Hepatocyte (in vitro differentiated cells): ENCODE measurements at regions not wholly inside any gene's neighbourhood (a gene's known extent, or its start where the extent isn't known, plus 50 kb on each side); places are given as distances from the start of the nearest gene placed in this dataset.

ENCODE experiments used
- DNase-seq: peaks from one replicate; pipeline ENCODE4 v3.0.0-alpha.2; 2016; ENCODE audit warnings: low spot score
- H2AFZ ChIP-seq: fragments of 200-600 bp; sonication (generic); 2 replicates; pipeline ENCODE4 v1.6.0; 2016; ENCODE audit warnings: antibody characterized with exemption, mild to moderate bottlenecking
- H3K27ac ChIP-seq: fragments of 200-600 bp; sonication (generic); 2 replicates; pipeline ENCODE4 v1.5.1; 2016; ENCODE audit warnings: mild to moderate bottlenecking
- H3K27me3 ChIP-seq: fragments of 200-600 bp; sonication (generic); 2 replicates; pipeline ENCODE4 v1.6.1; 2016
- H3K36me3 ChIP-seq: fragments of 200-600 bp; sonication (generic); replicated peaks from 2 replicates; pipeline ENCODE4 v1.5.1; 2016; ENCODE audit warnings: low read depth; ENCODE audit not compliant: insufficient read depth
- H3K4me1 ChIP-seq: fragments of 200-600 bp; sonication (generic); 2 replicates; pipeline ENCODE4 v1.5.1; 2016; ENCODE audit warnings: mild to moderate bottlenecking, moderate library complexity; ENCODE audit not compliant: insufficient read depth
- H3K4me2 ChIP-seq: fragments of 200-600 bp; sonication (generic); 2 replicates; pipeline ENCODE4 v1.6.0; 2016
- H3K4me3 ChIP-seq: fragments of 200-600 bp; sonication (generic); 2 replicates; pipeline ENCODE4 v1.5.1; 2016; ENCODE audit warnings: mild to moderate bottlenecking
- H3K79me2 ChIP-seq: fragments of 200-600 bp; sonication (generic); 2 replicates; pipeline ENCODE4 v1.6.0; 2017; ENCODE audit warnings: mild to moderate bottlenecking
- H3K9me2 ChIP-seq: fragments of 200-600 bp; sonication (generic); replicated peaks from 2 replicates; pipeline ENCODE4 v1.6.0; 2017; ENCODE audit warnings: mild to moderate bottlenecking; ENCODE audit not compliant: insufficient read depth
- H3K9me3 ChIP-seq: fragments of 200-600 bp; sonication (generic); 2 replicates; pipeline ENCODE4 v1.5.1; 2016; ENCODE audit warnings: low read depth, mild to moderate bottlenecking
- H4K20me1 ChIP-seq: fragments of 200-600 bp; sonication (generic); 2 replicates; pipeline ENCODE4 v1.6.0; 2016; ENCODE audit warnings: mild to moderate bottlenecking; ENCODE audit not compliant: insufficient read depth, poor library complexity, severe bottlenecking
- EZH2 ChIP-seq: fragments of 200-600 bp; sonication (generic); IDR thresholded peaks from 2 replicates; pipeline ENCODE4 v1.6.1; 2016; ENCODE audit warnings: antibody characterized with exemption, mild to moderate bottlenecking, borderline replicate concordance
- EZH2phosphoT487 ChIP-seq: fragments of 200-600 bp; sonication (generic); IDR thresholded peaks from one replicate; pipeline ENCODE4 v1.6.1; 2018; ENCODE audit warnings: antibody characterized with exemption, mild to moderate bottlenecking, low read depth, moderate library complexity; ENCODE audit not compliant: unreplicated experiment, severe bottlenecking
- WGBS: methylation state at CpG from one replicate; pipeline ENCODE4 v1.1.6; 2016; ENCODE audit warnings: low lambda C conversion rate; ENCODE audit errors: missing lambda C conversion rate; 5-methylcytosine and 5-hydroxymethylcytosine counted together
- TF ChIP-seq, protein P1 (sequence below): fragments of 200-600 bp; sonication (generic); IDR thresholded peaks from 2 replicates; pipeline ENCODE4 v1.5.1; 2016; ENCODE audit warnings: antibody characterized with exemption, mild to moderate bottlenecking; ENCODE audit not compliant: poor library complexity

DNA sequence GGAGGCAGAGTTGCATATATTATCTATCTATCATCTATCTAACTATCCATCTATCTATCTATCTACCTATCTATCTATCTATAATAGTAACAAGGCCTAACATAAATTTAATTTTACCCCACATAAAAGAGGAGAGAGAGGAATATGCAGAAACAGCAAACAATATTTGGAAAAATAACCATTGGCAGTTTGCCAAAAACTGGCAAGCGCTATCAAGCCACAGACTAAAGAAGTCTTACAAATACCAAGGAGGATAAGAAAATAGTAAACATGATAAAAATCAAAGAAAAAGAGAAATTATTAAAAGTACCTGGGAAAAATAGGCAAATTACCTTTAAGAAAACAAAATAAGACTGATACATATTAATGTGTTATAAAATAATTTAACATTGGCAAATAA lies 230.8 kb downstream of the CPXCR1 start:
- no peaks in the 10 kb centered on the region for H4K20me1 ChIP-seq
- no peaks in the 10 kb centered on the region for H3K9me2 ChIP-seq
- no peak overlapping the region for H3K27ac ChIP-seq
- no peaks in the 10 kb centered on the region for H3K27me3 ChIP-seq
- H3K36me3 ChIP-seq = no peaks in the 10 kb centered on the region
- no peak overlapping the region for H3K4me3 ChIP-seq
- H3K4me1 ChIP-seq = no peaks in the 10 kb centered on the region
- H3K4me2 ChIP-seq = no peak overlapping the region
- no peak overlapping the region for H2AFZ ChIP-seq
- DNase-seq = no peak
- H3K9me3 ChIP-seq = no peaks in the 10 kb centered on the region
- no peaks in the 10 kb centered on the region for H3K79me2 ChIP-seq
- TF ChIP-seq EZH2phosphoT487 (no peak), EZH2 (no peak)
- TF ChIP-seq, protein P1, sequence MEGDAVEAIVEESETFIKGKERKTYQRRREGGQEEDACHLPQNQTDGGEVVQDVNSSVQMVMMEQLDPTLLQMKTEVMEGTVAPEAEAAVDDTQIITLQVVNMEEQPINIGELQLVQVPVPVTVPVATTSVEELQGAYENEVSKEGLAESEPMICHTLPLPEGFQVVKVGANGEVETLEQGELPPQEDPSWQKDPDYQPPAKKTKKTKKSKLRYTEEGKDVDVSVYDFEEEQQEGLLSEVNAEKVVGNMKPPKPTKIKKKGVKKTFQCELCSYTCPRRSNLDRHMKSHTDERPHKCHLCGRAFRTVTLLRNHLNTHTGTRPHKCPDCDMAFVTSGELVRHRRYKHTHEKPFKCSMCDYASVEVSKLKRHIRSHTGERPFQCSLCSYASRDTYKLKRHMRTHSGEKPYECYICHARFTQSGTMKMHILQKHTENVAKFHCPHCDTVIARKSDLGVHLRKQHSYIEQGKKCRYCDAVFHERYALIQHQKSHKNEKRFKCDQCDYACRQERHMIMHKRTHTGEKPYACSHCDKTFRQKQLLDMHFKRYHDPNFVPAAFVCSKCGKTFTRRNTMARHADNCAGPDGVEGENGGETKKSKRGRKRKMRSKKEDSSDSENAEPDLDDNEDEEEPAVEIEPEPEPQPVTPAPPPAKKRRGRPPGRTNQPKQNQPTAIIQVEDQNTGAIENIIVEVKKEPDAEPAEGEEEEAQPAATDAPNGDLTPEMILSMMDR = no peak
- 80% methylated on average over 1 of the region's 1 CpG for WGBS

DNA sequence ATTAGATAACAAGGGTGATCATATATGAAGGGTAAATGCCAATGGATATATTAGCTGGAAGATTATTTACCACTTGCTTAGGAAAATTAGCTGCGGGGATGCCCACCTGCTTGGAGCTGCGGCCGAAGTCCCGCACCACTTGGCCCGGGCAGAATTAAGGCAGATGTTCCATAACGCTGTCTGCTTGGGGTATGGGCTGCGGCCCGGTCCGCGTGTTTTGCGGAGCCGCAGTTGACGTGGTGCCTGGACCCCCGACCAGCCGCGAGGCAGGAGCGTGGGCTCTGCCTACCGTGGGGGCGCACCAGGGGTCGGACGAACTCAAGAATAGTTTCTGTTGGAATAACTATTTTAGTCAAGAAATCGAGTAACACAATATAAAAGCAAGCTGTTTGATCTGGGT lies 235.2 kb downstream of the CPXCR1 start:
- no peak overlapping the region for H3K27ac ChIP-seq
- no peak for TF ChIP-seq EZH2phosphoT487
- TF ChIP-seq, protein P1 = no peak
- TF ChIP-seq EZH2 = no peak
- no peak overlapping the region for H3K4me3 ChIP-seq
- no peaks in the 10 kb centered on the region for H4K20me1 ChIP-seq
- no peak overlapping the region for H2AFZ ChIP-seq
- H3K36me3 ChIP-seq = no peaks in the 10 kb centered on the region
- H3K4me1 ChIP-seq = no peaks in the 10 kb centered on the region
- 98% methylated on average over 22 of the region's 22 CpGs for WGBS
- H3K4me2 ChIP-seq = no peak overlapping the region
- no peak for DNase-seq
- H3K9me2 ChIP-seq = no peaks in the 10 kb centered on the region
- H3K9me3 ChIP-seq = no peaks in the 10 kb centered on the region
- H3K79me2 ChIP-seq = no peaks in the 10 kb centered on the region
- no peaks in the 10 kb centered on the region for H3K27me3 ChIP-seq

DNA sequence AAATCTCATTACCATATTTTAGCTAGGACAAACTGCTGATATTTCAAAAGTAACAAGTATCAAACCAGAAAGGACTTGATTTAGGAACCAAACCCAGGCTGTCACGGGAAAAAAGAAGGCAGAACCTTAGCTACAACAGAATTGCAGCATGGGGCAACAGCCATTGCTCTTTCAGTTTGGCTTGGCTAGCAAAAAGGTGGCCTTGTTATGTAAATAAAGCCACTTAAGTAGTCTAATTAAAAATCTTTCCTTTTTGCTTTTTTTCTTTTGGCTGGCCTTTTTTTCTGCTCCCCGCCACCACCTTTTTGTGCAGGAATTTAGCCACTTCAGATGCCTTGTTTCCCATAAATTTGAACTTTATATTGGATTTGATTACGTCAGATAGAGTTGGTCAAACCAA lies 235.9 kb downstream of the CPXCR1 start:
- WGBS = 89% methylated on average over 3 of the region's 3 CpGs
- Histone ChIP-seq H3K9me2 (no peaks in the 10 kb centered on the region), H4K20me1 (no peaks in the 10 kb centered on the region), H3K4me1 (no peaks in the 10 kb centered on the region), H3K36me3 (no peaks in the 10 kb centered on the region), H2AFZ (no peak overlapping the region), H3K27me3 (no peaks in the 10 kb centered on the region), H3K4me2 (no peak overlapping the region), H3K9me3 (no peaks in the 10 kb centered on the region), H3K79me2 (no peaks in the 10 kb centered on the region), H3K4me3 (no peak overlapping the region), H3K27ac (no peak overlapping the region)
- TF ChIP-seq, protein P1 = no peak
- no peak for TF ChIP-seq EZH2phosphoT487
- no peak for TF ChIP-seq EZH2
- DNase-seq = no peak

DNA sequence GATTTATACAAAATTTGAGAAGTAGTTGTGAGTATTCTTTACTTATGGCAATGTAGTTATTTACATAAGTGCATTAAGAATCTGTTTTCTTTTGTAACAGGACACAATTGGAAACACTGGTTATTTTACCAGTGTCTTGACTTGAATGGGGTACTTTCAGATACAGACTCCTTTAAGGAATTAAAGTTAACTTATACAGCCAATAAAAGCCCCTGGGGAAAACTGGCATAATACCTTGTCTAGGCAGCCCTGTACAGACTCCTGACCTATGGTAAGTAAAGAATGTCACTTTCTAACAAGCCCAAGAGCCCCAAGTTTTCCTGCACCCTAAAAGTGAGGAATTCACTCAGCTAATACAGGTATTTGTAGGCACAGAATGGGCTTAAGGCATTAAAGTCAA lies 241.8 kb downstream of the CPXCR1 start:
- Histone ChIP-seq H3K79me2 (no peaks in the 10 kb centered on the region), H3K4me2 (no peak overlapping the region), H4K20me1 (no peaks in the 10 kb centered on the region), H3K27ac (no peak overlapping the region), H3K36me3 (no peaks in the 10 kb centered on the region), H3K9me2 (no peaks in the 10 kb centered on the region), H3K4me3 (no peak overlapping the region), H3K9me3 (no peaks in the 10 kb centered on the region), H3K4me1 (no peaks in the 10 kb centered on the region), H2AFZ (no peak overlapping the region), H3K27me3 (no peaks in the 10 kb centered on the region)
- no peak for DNase-seq
- TF ChIP-seq EZH2 (no peak), EZH2phosphoT487 (no peak)
- TF ChIP-seq, protein P1 = no peak
